ENCODE measurements at regions not wholly inside any gene's neighbourhood (a gene's known extent, or its start where the extent isn't known, plus 50 kb on each side); places are given as distances from the start of the nearest gene placed in this dataset.

GRCh38 chr2:117068371-117068770 is 746.1 kb upstream of the DDX18 start:
- no peaks in the 10 kb centered on the region for H3K27me3 ChIP-seq (ENCODE audit: insufficient read depth, low read depth)
- no peaks in the 10 kb centered on the region for H4K20me1 ChIP-seq (ENCODE audit: insufficient read depth)
- H2AFZ ChIP-seq (ENCODE audit: low read depth) = no peak overlapping the region
- H3K79me2 ChIP-seq (ENCODE audit: insufficient read depth, low read depth) = no peaks in the 10 kb centered on the region
- H3K36me3 ChIP-seq (ENCODE audit: insufficient read depth) = no peaks in the 10 kb centered on the region
- no peak overlapping the region for H3K9ac ChIP-seq
- H3K4me2 ChIP-seq = no peak overlapping the region
- no peak overlapping the region for H3K27ac ChIP-seq
- no peak overlapping the region for H3K4me3 ChIP-seq (IDR thresholded peaks at IDR 0.05; ENCODE audit: insufficient read depth, low read depth, low read length)
- TF ChIP-seq CTCF (conservative IDR thresholded peaks at IDR 0.05; ENCODE audit: low read depth, low read length) = no peak
- no peaks in the 10 kb centered on the region for H3K4me1 ChIP-seq (ENCODE audit: low read depth, poor library complexity, severe bottlenecking)

GRCh38 chr2:117071556-117072102 is 742.9 kb upstream of the DDX18 start:
- Histone ChIP-seq H4K20me1 (ENCODE audit: insufficient read depth) (no peaks in the 10 kb centered on the region), H3K27ac (no peak overlapping the region), H3K9ac (no peak overlapping the region), H3K27me3 (ENCODE audit: insufficient read depth, low read depth) (no peaks in the 10 kb centered on the region), H3K36me3 (ENCODE audit: insufficient read depth) (no peaks in the 10 kb centered on the region), H3K4me1 (ENCODE audit: low read depth, poor library complexity, severe bottlenecking) (no peaks in the 10 kb centered on the region), H3K79me2 (ENCODE audit: insufficient read depth, low read depth) (no peaks in the 10 kb centered on the region), H2AFZ (ENCODE audit: low read depth) (no peak overlapping the region), H3K4me3 (IDR thresholded peaks at IDR 0.05; ENCODE audit: insufficient read depth, low read depth, low read length) (no peak overlapping the region), H3K4me2 (no peak overlapping the region)
- no peak for TF ChIP-seq CTCF (conservative IDR thresholded peaks at IDR 0.05; ENCODE audit: low read depth, low read length)

- Histone ChIP-seq H4K20me1 (ENCODE audit: insufficient read depth) (no peaks in the 10 kb centered on the region), H3K79me2 (ENCODE audit: insufficient read depth, low read depth) (no peaks in the 10 kb centered on the region), H3K9ac (no peak overlapping the region), H3K4me3 (IDR thresholded peaks at IDR 0.05; ENCODE audit: insufficient read depth, low read depth, low read length) (no peak overlapping the region), H3K4me2 (no peak overlapping the region), H3K4me1 (ENCODE audit: low read depth, poor library complexity, severe bottlenecking) (no peaks in the 10 kb centered on the region), H3K27ac (no peak overlapping the region), H3K27me3 (ENCODE audit: insufficient read depth, low read depth) (no peaks in the 10 kb centered on the region), H2AFZ (ENCODE audit: low read depth) (no peak overlapping the region), H3K36me3 (ENCODE audit: insufficient read depth) (no peaks in the 10 kb centered on the region)
- TF ChIP-seq CTCF (conservative IDR thresholded peaks at IDR 0.05; ENCODE audit: low read depth, low read length) = no peak
These were observed 739.7 kb upstream of the DDX18 start for GRCh38 chr2:117074756-117075155.

- Histone ChIP-seq H2AFZ (ENCODE audit: low read depth) (no peak overlapping the region), H4K20me1 (ENCODE audit: insufficient read depth) (no peaks in the 10 kb centered on the region), H3K27me3 (ENCODE audit: insufficient read depth, low read depth) (no peaks in the 10 kb centered on the region), H3K9ac (no peak overlapping the region), H3K4me3 (IDR thresholded peaks at IDR 0.05; ENCODE audit: insufficient read depth, low read depth, low read length) (no peak overlapping the region), H3K36me3 (ENCODE audit: insufficient read depth) (no peaks in the 10 kb centered on the region), H3K27ac (no peak overlapping the region), H3K79me2 (ENCODE audit: insufficient read depth, low read depth) (no peaks in the 10 kb centered on the region), H3K4me1 (ENCODE audit: low read depth, poor library complexity, severe bottlenecking) (no peaks in the 10 kb centered on the region), H3K4me2 (no peak overlapping the region)
- no peak for TF ChIP-seq CTCF (conservative IDR thresholded peaks at IDR 0.05; ENCODE audit: low read depth, low read length)
These were observed 729.2 kb upstream of the DDX18 start for GRCh38 chr2:117085256-117085655.
